RKO (cell line): ENCODE measurements at regions not wholly inside any gene's neighbourhood (a gene's known extent, or its start where the extent isn't known, plus 50 kb on each side); places are given as distances from the start of the nearest gene placed in this dataset.

Experiments used
- DNase-seq: peaks from one replicate; pipeline ENCODE4 v3.0.0-alpha.2; 2016; ENCODE audit warnings: low spot score

DNA sequence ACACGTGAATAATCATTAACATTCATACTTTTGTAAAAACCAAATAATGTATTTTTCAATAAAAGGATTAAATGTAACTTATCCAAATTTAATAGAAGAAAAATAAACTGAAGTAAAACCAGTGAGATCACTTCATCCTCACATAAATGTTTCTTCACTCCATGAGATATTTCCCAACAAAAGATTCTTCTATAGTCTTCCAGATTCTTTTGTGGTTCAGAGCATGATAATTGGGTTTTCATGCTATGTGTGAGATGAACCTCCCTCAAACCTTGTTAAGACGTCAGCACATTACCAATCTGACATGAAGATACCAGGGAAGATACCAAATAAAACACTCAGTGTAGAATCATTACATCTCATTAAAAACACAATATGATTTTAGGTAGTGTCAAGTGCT, 62.9 kb upstream of the OXGR1 start:
- DNase-seq = no peak

DNA sequence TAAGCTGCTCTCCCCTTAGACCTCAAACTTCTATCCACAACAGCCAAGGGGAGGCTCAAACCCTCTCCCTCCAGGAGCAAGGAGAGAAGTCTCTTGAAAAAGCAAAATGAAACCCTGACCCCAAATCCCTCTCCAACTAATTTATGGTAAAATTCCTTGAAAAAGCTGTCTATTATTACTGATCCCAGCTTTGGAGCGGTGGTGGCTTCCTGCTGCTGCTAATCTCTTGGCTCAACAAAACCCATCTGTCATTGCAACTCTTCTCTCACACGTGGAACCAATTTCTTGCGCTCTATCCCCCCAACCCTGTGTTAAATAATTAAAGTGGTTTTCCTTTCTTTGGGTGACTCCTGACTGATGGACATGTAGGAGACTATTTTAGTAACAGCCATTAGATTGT, 64.1 kb upstream of the OXGR1 start:
- DNase-seq = no peak

DNA sequence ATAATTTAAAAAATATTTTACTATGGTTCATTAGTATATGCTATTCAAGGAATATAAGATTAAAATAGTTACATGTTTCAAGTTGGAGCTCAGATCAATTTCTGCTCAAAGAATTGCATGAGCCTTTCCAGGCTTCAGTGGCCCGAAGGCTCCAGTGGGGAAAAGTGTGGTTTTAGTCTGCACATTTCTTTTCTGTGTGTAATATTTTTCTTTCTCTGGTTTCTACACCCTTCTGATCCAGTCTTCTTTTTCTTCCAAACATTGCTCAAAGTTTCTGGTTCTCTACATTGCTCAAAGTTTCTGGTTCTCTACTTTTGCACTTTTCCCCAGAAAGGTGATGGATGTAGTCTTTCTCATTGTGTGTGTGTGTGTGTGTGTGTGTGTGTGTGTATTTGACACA, 64.7 kb upstream of the OXGR1 start:
- no peak for DNase-seq

DNA sequence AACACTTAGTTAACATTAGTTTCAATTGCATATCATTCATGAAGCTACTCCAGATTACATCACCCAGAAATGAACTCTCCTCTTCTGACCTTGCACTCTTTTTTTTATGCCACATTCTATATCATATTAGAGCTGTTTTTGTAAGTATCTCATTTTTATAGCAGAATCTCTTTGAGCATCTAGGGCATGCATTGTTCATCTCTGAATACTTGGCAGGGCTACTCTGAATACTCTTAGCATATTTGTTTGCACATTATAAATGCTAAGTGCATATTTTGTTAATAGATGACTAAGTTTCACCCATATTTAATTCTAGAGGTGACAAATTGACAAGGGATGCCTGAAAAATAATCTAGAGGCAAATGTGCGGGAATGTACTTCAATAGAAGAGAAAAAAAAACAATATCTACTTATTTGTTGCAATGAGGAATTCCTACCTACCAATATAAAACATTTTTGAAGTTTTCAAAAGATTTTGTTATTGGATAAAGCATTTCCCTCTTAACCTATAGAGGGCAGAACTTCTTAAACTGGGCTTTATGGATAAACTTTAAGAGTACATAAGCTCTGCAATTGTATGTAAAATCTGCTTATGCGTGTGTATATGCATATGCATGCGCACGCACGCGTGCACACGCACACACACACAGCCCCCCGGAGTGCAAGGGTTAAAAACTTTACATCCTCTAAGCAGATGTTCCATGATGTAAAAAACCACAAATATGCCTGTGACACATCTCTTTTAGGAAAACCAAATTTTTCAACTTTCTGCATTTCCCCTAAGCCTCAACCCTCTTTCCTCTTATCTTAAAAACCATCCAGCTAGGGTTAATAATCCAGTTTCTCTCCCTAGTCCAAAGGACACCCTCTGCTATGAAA, 73.0 kb upstream of the OXGR1 start:
- no peak for DNase-seq

DNA sequence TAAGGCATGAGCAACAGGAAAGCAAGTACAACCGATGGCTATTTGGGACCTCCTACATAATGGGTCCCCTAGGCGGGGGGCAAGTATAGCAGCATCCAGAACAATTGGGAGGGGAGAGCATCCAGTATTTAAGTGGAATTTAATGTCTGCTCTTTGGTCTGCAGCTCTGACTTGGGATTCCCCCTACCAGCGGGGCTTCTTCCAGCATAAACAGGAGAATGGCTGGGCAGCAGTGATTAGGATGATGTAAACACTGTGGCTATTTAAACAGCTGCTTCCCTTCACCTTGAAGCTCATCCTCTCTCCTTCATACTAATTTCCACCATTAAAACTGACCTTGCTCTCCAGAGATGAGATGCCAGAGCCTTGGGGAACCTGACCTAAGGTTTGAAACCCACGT, 73.9 kb upstream of the OXGR1 start:
- DNase-seq = no peak

DNA sequence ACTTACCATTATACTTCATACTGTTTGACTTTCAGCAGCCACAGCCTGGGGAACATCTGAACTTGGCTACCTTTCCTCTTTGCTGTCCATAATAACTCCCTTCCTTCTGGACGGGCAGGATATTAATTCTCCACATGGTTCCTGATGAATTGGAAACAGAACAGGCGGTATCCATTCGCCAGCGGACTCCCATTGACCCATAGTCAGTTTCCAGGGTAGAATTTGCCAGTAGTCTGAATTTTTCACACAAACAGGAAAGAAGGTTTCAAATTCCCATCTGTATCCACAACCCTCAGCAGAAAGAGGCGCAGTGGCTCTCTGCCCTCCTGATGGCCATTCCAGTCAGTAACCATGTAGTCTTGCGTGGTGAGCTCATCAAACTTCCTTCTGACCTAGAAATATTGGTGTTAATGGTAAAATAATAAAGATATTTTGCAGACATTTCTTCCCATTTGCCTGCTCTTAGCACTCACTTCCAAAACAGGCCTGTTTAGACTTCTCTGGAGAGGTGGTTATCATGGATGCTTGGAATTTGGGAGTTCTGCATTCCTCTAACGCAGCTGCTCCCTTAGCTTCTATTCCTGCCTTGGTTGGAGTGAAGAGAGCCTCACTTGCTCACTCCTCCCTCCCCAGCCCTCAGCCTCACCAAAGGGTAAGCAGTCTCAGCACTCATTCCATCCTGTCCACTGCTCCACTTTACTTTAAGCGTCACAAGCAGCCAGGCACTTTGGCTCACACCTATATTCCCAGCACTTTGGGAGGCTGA, 75.0 kb upstream of the OXGR1 start:
- no peak for DNase-seq

DNA sequence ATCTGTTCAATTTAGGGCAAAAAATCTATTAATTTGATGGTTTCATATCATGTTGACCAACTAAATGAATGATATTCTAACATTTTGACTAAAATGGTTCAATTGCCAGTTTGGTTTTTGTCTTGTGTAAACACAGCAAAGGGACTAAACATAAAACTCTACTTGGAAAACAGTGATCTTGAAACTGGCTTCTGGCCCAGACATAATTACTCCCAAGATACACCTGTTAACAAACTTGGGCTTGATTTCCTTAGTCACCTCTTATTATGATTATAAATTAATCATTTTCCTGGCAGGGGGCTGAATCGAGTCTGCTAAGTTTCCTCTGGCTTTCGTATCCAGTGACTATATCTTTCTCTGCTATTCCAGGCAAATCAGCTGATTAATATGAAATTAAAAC, 78.0 kb upstream of the OXGR1 start:
- DNase-seq = no peak

DNA sequence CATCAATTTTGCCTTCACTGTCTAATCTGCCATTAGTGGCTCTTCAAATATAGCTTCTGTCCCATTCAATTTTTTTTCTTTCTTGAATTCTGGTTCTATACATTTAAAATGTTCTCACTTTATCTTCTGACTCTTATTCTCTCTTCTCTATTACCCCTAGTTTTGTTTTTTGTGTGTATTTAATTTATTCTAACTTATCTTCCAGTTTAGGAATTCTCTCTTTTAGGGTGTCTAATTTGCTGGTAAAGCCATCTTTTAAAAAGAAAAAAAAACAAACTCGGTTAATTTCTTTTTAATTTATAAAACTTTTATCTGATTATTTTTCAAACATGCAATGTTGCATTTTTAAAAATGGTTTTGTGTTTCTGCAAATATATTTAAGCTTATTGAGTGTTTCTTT, 80.3 kb upstream of the OXGR1 start:
- DNase-seq = no peak

DNA sequence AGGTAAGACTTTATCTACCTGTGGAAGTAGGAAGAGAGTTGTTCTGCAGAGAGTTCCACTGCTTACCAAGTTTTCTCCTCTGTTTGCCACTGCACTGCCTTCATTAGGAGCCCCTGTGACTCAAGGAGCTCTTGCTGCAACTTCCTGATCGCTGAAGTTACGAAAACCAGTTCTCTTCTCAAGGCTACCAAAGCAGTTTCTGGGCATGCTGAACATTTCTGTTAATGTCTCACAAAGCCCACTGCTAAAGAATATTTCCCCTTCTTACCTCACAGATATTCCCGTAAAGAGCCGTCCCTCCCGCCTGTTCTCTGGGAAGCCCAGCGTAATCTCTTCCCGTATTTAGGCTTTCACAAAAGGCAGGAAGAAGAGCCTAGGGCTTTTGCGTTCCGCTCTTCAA, 82.6 kb upstream of the OXGR1 start:
- DNase-seq = no peak

DNA sequence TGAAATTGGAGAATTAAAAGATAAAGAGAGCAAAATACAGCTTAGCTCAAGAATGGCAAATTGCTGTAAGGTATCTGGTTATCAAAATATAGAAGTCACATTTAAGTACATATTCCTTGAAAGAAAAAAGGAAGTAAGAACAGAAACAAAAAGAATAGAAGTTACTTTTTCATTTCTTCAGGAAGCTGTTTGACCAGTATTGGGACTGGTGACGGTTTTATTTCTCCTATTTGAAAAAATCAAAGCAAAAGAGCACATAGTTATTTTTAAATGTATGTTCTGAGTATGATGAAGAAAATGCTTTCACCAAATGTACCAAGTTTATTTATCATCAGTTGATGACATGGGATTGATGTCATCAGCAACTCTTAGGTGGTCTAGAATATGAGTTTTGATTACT, 83.1 kb upstream of the OXGR1 start:
- DNase-seq = no peak

DNA sequence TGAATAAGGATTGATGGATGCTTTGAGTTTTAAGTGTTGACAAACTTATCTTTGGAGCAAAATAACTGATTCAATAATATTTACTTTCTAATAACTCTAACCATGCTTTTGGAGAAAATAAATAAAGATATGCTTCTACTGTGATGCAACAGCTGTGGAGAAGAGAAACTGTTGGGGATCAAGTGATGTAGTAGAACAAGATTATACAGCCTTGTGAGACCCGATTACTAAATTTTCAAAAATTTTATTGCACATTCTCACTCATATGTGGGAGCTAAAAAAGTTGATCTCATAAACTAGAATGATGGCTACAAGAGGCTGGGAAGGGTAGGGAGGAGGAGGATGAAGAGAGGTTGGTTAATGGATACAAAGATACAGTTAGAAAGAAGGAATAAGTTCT, 85.5 kb upstream of the OXGR1 start:
- DNase-seq = no peak

DNA sequence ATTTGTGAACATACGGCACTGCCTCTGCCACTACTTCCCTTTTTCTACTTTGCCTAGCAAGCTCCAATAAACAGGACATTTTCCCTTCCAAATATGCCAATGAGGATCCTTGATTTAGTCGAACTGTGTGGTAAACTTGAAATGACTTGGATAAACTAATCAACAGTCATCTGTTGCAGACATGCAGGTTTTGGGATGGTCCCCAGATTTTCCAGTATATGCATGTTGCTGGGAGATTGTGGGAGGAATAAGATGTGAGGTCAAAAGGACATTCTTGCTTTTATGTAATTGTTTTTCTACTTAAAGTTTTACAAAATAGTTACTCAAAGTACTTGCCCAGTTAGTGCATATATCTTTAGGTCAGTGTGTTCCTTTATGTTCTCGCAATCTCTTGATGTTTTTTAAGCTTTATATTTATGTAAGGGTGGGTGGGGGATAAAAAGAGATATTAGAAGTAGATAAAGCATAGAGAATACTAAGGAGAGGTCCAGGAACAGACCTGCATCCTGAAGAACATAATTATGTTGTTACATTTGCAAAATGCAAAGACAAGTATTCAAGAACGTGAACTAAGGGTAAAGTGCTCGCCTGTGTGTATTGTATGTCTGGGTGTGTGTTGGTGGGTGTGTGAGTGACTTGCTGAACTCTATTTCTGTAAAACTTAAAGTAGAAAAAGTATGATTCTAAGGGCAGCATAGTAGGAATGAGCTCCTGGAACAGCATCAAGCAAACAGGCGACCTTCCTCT, 88.4 kb upstream of the OXGR1 start:
- no peak for DNase-seq

DNA sequence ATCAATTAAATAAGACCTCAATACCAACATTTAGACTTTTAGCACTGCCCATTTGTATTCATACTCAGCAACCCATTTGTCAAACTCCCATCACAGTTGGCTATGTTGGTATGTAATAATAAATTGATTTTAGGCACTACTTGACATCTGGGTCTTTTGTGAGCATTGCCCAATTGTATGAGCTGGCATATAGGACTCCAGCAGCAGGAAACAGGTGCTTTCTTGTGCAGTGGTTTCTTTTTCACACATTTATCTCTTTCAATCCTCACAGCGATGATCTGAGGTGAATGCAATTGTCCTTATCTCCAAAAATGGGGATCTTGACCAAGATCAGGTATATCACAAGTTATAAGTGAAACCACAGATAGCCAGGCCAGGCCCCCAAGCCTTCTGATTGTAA, 96.9 kb upstream of the OXGR1 start:
- DNase-seq = no peak

DNA sequence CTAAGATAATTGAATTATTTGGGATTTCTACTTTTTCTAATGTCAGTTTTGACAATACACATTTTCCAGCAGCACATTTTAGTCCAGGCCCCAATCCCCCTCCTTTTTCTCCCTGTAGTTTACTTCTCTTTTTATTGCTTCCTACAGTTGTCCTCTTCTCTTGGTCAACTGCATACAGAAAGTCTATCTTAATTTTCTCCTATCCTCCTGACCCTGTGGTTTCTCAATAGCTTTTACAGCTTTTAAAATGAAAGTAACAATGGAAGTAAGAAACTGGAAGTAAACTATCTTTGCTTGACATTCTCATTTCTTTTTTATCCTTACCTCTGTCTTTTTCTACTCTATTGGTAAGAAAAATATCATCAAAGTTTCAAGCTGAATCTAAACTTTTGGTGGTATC, 106.5 kb upstream of the OXGR1 start:
- no peak for DNase-seq

DNA sequence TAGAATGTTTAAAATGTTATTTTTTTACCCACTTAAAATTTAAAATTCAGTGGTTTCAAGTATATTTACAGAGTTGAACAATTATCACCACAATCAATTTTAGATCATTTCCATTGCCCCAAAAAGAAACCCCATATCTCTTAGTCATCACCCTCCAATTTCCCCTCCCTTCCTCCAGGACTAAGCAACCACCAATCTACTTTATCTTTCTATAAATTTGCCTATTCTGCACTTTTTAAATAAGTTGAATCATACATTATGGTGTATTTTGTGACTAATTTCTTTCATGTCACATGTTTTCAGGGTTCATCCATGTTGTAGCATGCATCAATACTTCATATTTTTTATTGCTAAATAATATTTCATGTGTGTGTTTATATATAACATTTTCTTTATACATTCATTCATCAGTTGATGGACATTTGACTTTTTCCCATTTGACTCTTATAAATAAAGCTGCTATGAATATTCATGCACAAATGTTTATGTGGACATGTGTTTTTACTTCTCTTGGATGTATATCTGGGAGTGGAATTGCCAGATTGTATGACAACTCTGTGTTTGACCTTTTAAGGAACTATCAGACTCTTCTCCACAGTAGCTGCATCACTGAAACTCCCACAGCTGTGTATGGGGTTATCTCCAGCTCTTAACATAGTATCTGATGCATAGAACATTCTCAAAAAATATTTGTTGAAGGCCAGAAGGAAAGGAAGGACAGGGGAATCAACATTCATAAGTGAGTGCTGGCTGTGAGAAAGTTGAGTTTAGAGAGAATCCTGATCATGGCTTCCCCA, 107.8 kb upstream of the OXGR1 start:
- no peak for DNase-seq

DNA sequence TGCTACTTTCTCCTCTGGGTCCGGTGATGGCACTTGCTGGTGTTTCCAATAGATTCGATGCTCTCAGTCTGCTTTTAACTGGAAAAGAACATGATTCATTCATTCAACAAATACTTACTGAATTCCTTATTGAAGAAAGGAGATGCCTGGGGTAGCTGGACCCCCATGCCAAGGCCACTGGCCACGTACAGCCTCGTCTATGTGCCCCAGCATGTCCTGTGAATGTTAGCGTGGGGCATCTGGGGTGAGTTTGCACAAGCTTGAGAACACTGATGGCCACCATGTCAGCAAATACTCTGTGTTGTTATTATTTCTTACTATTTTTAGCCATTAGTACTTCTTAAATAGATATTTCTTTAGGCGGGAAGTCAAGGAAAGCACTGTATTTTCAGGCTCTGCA, 112.0 kb upstream of the OXGR1 start:
- no peak for DNase-seq

DNA sequence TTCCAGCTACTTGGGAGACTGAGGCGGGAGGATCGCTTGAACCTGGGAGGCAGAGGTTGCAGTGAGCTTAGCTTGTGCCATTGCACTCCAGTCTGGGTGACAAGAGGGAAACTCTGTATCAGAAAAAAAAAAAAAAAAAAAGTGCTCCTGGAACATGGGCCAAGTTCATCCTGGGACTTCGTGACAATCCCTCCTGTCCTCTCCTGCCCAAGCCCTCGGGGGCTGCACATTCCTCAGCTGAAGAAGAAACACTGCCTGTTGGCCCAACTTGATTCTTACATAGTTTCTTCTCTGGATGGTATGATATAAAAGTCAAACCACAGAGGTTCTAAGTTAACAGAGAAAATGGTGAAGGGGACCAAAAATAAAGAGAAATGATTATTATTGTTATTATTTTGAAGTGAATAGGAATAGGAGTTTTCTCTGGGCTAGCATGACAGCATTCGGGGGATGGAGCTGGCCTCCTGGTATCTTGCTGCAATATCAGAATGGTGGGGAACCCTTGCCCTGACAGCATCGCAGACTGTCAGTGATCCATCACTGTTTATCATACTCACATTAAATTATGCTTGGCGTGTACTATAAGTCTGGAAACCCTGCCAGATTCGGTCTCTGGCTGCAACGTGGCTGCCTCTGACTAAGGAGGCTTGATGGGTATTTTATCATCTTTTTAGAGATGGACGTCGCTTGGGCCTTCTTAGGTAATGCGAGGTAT, 113.7 kb upstream of the OXGR1 start:
- DNase-seq = no peak

DNA sequence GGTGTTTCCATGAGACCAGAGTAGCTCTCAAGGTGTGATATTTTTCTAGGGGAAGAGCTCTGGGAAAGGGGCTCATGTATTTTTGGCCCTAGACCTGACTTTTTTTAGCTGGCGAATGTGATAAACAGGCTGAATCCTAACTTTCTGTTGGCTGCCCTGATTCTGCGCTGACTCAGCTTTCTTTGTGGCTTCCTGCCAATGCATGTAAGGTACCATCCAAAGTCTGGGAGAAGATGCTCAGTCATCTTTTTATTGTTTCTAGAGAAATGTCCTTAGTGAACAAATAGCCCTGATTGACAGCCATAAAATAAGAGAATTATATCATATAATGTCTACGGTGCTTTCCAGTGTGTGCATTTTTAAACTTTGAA, 113.6 kb upstream of the MBNL2 start:
- DNase-seq = no peak

DNA sequence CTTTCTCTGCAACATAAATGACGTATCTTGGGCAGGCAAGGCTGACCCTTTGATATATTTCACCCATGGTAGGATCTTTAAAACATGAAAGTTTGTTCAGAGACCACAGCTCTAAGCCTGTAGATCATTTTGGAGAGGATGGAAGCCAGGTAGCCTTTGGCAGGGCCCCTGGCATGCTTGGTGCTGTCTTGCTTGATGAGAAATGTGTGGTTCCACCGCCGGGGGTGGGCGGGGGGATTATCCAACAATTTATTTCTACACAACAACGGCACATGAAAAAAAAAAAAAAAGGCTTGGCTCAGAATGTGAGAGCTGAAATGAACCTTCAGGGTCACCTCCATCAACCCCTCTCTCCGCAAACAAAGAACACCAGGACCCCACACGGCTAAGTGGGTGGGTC, 112.9 kb upstream of the MBNL2 start:
- no peak for DNase-seq

DNA sequence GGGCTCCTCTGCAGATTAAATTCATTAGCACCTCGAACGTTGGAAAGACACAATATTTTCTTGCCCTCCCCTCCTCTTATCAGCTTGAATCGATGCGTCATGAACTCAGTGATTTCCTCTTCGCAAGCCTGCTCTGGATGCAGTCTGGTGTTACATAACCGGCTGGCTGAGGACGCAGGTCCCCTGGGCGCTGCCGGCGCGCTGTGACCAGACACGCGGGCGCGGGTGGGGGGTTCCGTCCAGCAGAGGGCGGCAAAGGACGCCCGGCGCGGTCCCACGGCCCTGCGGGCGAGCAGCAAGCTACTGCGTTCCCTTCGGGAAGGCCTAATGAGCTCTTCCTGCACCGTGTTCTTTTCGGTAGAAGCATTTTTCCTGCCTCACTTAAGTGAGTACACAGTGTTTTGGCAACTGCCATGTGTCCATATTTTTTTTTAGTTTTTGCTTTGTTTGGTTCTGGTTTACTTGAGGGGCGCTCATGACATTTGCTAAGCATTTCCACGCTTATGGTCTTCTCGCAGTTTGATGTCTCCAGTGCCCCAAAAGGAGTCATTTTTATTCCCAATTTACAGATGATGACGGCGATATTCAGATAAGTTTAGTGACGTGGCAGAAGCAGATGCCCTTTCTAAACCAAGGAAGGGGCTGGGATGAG, 112.2 kb upstream of the MBNL2 start:
- DNase-seq = peak; percentile 85

DNA sequence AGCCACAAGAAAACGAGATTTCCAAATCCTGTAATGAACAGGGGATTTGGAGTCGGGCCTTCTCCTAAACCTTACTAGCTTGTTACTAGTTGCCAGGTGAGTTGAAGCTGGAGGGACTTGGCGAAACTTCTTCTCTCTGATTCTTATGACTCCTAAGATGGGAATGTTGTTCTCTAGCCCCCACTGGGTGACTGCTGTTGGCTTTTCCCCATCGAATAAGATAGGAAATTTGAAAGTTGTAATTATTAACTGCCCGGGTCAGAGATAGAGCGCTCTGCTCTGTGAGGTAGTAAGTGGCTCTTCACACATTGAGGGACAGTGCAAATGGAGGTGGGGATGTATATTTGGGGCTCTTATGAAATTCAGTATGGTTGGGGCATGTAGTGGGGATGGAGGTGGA, 111.2 kb upstream of the MBNL2 start:
- DNase-seq = no peak
